Gastrocnemius medialis (tissue), 4 donors: ENCODE measurements at regions not wholly inside any gene's neighbourhood (a gene's known extent, or its start where the extent isn't known, plus 50 kb on each side); places are given as distances from the start of the nearest gene placed in this dataset.

Source experiments
- POLR2A ChIP-seq, 2 donors: fragments of 450-650 bp; IDR thresholded peaks; one replicate each; pipeline ENCODE4 v1.6.1; 2017; ENCODE audit warnings: antibody characterized with exemption in 2 of 2, mild to moderate bottlenecking in 2 of 2, moderate library complexity in 2 of 2
- TF ChIP-seq, protein P1 (sequence below), 5 experiments: fragments of 450-650 bp in 3 of 5; fragments of 200-600 bp in 2 of 5; sonication (generic) in 2 of 5; IDR thresholded peaks in 4 of 5; conservative IDR thresholded peaks in 1 of 5; 1 replicate in 4 of 5; 2 replicates in 1 of 5; pipeline ENCODE4 v1.5.1; 2016 to 2019; ENCODE audit warnings: antibody characterized with exemption in 5 of 5, mild to moderate bottlenecking in 3 of 5, moderate library complexity in 3 of 5

GRCh38 chr10:132994811-132995210, 52.4 kb upstream of the CFAP46 start:
- TF ChIP-seq, protein P1, sequence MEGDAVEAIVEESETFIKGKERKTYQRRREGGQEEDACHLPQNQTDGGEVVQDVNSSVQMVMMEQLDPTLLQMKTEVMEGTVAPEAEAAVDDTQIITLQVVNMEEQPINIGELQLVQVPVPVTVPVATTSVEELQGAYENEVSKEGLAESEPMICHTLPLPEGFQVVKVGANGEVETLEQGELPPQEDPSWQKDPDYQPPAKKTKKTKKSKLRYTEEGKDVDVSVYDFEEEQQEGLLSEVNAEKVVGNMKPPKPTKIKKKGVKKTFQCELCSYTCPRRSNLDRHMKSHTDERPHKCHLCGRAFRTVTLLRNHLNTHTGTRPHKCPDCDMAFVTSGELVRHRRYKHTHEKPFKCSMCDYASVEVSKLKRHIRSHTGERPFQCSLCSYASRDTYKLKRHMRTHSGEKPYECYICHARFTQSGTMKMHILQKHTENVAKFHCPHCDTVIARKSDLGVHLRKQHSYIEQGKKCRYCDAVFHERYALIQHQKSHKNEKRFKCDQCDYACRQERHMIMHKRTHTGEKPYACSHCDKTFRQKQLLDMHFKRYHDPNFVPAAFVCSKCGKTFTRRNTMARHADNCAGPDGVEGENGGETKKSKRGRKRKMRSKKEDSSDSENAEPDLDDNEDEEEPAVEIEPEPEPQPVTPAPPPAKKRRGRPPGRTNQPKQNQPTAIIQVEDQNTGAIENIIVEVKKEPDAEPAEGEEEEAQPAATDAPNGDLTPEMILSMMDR (IDR thresholded peaks at IDR 0.05 in 4 of 5, conservative IDR thresholded peaks at IDR 0.05 in 1 of 5) = no peak
- no peak for TF ChIP-seq POLR2A (IDR thresholded peaks at IDR 0.05)
